Esophagus (tissue), 2 donors: ENCODE measurements at regions not wholly inside any gene's neighbourhood (a gene's known extent, or its start where the extent isn't known, plus 50 kb on each side); places are given as distances from the start of the nearest gene placed in this dataset.

Experiments
- H3K27ac ChIP-seq, 2 donors: one replicate each; pipeline ENCODE4 v1.5.1; 2013; ENCODE audit warnings: low read depth in 2 of 2, mild to moderate bottlenecking in 2 of 2, inconsistent platforms in 1 of 2, low read length in 1 of 2, moderate library complexity in 1 of 2
- H3K27me3 ChIP-seq, 2 donors: one replicate each; pipeline ENCODE4 v1.6.1; 2013; ENCODE audit warnings: low read length in 2 of 2, control low read depth in 1 of 2, mild to moderate bottlenecking in 1 of 2; ENCODE audit not compliant: insufficient read depth in 2 of 2, control insufficient read depth in 1 of 2
- H3K36me3 ChIP-seq, 2 donors: one replicate each; pipeline ENCODE4 v1.6.1; 2013; ENCODE audit warnings: low read length in 1 of 2; ENCODE audit not compliant: control insufficient read depth in 2 of 2, insufficient read depth in 2 of 2
- H3K4me1 ChIP-seq, 2 donors: one replicate each; pipeline ENCODE4 v1.6.1; 2013; ENCODE audit warnings: low read length in 1 of 2; ENCODE audit not compliant: control insufficient read depth in 2 of 2, insufficient read depth in 2 of 2
- H3K4me3 ChIP-seq, 2 donors: one replicate each; pipeline ENCODE4 v1.5.1; 2013; ENCODE audit warnings: low read length in 2 of 2, mild to moderate bottlenecking in 2 of 2, low read depth in 1 of 2, moderate library complexity in 1 of 2
- H3K9me3 ChIP-seq, 2 donors: one replicate each; pipeline ENCODE4 v1.6.1; 2013; ENCODE audit warnings: mild to moderate bottlenecking in 2 of 2, low read depth in 1 of 2, low read length in 1 of 2, moderate library complexity in 1 of 2; ENCODE audit not compliant: control insufficient read depth in 2 of 2, insufficient read depth in 1 of 2
- WGBS, 2 donors: extraction: QIAGEN DNeasy Blood & Tissue Kit; methylation state at CpG; one replicate each; pipeline ENCODE4 v1.1.7; 2013; 5-methylcytosine and 5-hydroxymethylcytosine counted together
- donor health status: healthy with polysubstance abuse.
- donor health status: Bipolar disorder and iron deficiency.

- Histone ChIP-seq H3K36me3 (no peaks in the 10 kb centered on the region), H3K4me1 (no peaks in the 10 kb centered on the region), H3K9me3 (no peaks in the 10 kb centered on the region), H3K4me3 (no peak overlapping the region), H3K27ac (no peak overlapping the region), H3K27me3 (no peaks in the 10 kb centered on the region)
- WGBS, 2 donors = 85 to 86% methylated on average over 25 of the region's 25 CpGs
Observed at GRCh38 chr11:76277298-76278175, 71.2 kb upstream of the WNT11 start.

DNA sequence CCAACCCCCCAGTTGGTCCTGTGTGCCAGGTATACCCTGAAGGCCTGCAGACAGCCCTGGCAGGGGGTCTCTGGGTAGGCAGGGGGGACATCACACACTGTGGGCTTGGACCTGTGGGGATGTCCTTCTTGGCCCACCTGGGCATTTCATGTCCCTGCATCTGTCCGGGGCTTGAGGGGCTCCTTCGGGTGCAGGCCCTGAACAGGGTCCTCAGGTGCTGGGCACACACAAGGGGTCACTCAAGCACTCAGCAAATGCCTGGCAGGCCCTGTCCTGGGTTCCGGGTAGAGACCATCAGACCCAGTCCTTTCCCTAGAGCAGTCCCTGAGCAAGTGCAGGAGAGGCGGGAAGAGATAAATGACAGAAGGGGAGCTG lies 70.5 kb upstream of the WNT11 start:
- H3K27ac ChIP-seq = no peak overlapping the region
- no peaks in the 10 kb centered on the region for H3K4me1 ChIP-seq
- H3K36me3 ChIP-seq = no peaks in the 10 kb centered on the region
- H3K4me3 ChIP-seq = no peak overlapping the region
- H3K27me3 ChIP-seq = no peaks in the 10 kb centered on the region
- whole genome bisulfite sequencing, 2 donors = 92 to 95% methylated on average over 4 of the region's 4 CpGs
- no peaks in the 10 kb centered on the region for H3K9me3 ChIP-seq

- Histone ChIP-seq H3K4me1 (peaks cover 0 to under 1% of the 10 kb centered on the region in 2 donors), H3K27me3 (no peaks in the 10 kb centered on the region), H3K9me3 (no peaks in the 10 kb centered on the region), H3K27ac (no peak overlapping the region), H3K4me3 (no peak overlapping the region), H3K36me3 (no peaks in the 10 kb centered on the region)
- 77 to 82% methylated on average over 9 of the region's 9 CpGs for WGBS, 2 donors
Observed at GRCh38 chr11:76276046-76276780, 69.9 kb upstream of the WNT11 start.

GRCh38 chr11:76275446-76275845 lies 69.1 kb upstream of the WNT11 start:
- no peak overlapping the region for H3K27ac ChIP-seq
- no peaks in the 10 kb centered on the region for H3K27me3 ChIP-seq
- WGBS, 2 donors = 86 to 94% methylated on average over 7 of the region's 7 CpGs

GRCh38 chr11:76271068-76271467 lies 64.8 kb upstream of the WNT11 start:
- H3K9me3 ChIP-seq = no peaks in the 10 kb centered on the region
- H3K27ac ChIP-seq = no peak overlapping the region
- no peaks in the 10 kb centered on the region for H3K27me3 ChIP-seq
- WGBS, 2 donors = 73 to 76% methylated on average over 9 of the region's 9 CpGs
- peaks cover 2 to 4% of the 10 kb centered on the region in 2 donors for H3K4me1 ChIP-seq
- no peaks in the 10 kb centered on the region for H3K36me3 ChIP-seq
- H3K4me3 ChIP-seq = no peak overlapping the region

More at GRCh38 chr11:76275446-76275845, 69.1 kb upstream of the WNT11 start:
- no peak overlapping the region for H3K4me3 ChIP-seq
- H3K4me1 ChIP-seq = peaks cover 0 to 3% of the 10 kb centered on the region in 2 donors
- H3K9me3 ChIP-seq = no peaks in the 10 kb centered on the region
- H3K36me3 ChIP-seq = no peaks in the 10 kb centered on the region

- H3K4me3 ChIP-seq = no peak overlapping the region
- H3K4me1 ChIP-seq = peaks cover 2 to 8% of the 10 kb centered on the region in 2 donors
- no peaks in the 10 kb centered on the region for H3K36me3 ChIP-seq
- 20 to 40% methylated on average over 1 of the region's 1 CpG for WGBS, 2 donors
- no peaks in the 10 kb centered on the region for H3K9me3 ChIP-seq
- no peak overlapping the region for H3K27ac ChIP-seq
- H3K27me3 ChIP-seq = no peaks in the 10 kb centered on the region
Observed at GRCh38 chr11:76270389-76270788, 64.1 kb upstream of the WNT11 start.

DNA sequence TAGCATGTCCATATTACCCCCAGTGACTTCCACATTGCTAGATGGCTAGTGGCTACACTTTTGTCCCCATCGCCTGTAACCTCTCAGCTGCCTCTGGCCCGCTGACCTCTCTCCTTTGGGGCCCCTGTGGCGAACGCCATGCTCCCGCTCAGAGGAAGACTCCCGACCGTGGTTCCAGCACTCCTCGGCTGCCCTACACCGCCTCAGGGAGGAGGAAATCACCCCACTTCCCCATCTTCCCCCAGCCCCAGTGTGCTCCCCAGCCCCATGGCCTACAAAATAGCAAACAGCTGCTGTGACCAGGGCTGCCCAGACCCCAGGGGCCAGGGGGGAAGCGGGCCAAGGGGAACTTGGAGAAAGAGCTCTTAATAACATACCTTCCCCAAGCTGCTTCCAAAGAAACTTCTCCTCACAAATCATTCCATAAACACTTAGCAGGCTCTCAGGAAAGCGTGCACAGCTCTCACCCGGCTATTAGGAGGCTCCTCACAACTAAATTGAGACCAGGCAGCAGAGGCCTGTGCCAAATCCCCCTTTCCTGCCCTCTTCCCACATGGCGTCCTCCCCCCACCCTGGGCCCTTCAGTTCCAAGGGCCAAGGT lies 63.5 kb upstream of the WNT11 start:
- H3K27me3 ChIP-seq = no peaks in the 10 kb centered on the region
- peak overlapping the region in 1 of 2 donors; percentile 34 for H3K27ac ChIP-seq
- no peaks in the 10 kb centered on the region for H3K9me3 ChIP-seq
- 73 to 80% methylated on average over 13 of the region's 13 CpGs for WGBS, 2 donors
- no peaks in the 10 kb centered on the region for H3K36me3 ChIP-seq
- H3K4me1 ChIP-seq = peaks cover 2 to 8% of the 10 kb centered on the region in 2 donors
- no peak overlapping the region for H3K4me3 ChIP-seq

- H3K27me3 ChIP-seq = no peaks in the 10 kb centered on the region
- H3K4me3 ChIP-seq = no peak overlapping the region
- H3K4me1 ChIP-seq = peaks cover 2 to 8% of the 10 kb centered on the region in 2 donors
- no peak overlapping the region for H3K27ac ChIP-seq
- no peaks in the 10 kb centered on the region for H3K36me3 ChIP-seq
- WGBS, 2 donors = 81 to 85% methylated on average over 6 of the region's 6 CpGs
- no peaks in the 10 kb centered on the region for H3K9me3 ChIP-seq
Observed at GRCh38 chr11:76269247-76269646, 62.9 kb upstream of the WNT11 start.

GRCh38 chr11:76268498-76268897 lies 62.2 kb upstream of the WNT11 start:
- no peaks in the 10 kb centered on the region for H3K27me3 ChIP-seq
- no peaks in the 10 kb centered on the region for H3K36me3 ChIP-seq
- H3K4me3 ChIP-seq = no peak overlapping the region
- peaks cover 2 to 8% of the 10 kb centered on the region in 2 donors for H3K4me1 ChIP-seq
- no peak overlapping the region for H3K27ac ChIP-seq
- no peaks in the 10 kb centered on the region for H3K9me3 ChIP-seq
